ENCODE measurements at regions not wholly inside any gene's neighbourhood (a gene's known extent, or its start where the extent isn't known, plus 50 kb on each side); places are given as distances from the start of the nearest gene placed in this dataset.

- Histone ChIP-seq H3K9ac (ENCODE audit: insufficient read depth, low read length, poor library complexity, severe bottlenecking) (no peak overlapping the region), H3K27me3 (ENCODE audit: control insufficient read depth in 2 of 2, insufficient read depth in 2 of 2, low read length in 2 of 2) (no peaks in the 10 kb centered on the region), H2AFZ (ENCODE audit: insufficient read depth, low read depth, low read length, poor library complexity, severe bottlenecking) (no peak overlapping the region), H3K79me2 (ENCODE audit: insufficient read depth, low read length) (no peaks in the 10 kb centered on the region), H3K36me3 (replicated peaks in 1 of 2; ENCODE audit: control insufficient read depth in 1 of 2, insufficient read depth in 2 of 2, low read length in 2 of 2) (no peaks in the 10 kb centered on the region), H4K20me1 (ENCODE audit: insufficient read depth, low read length) (no peaks in the 10 kb centered on the region), H3K4me3 (replicated peaks in 1 of 3; ENCODE audit: low read depth in 2 of 3, low read length in 3 of 3) (no peak overlapping the region), H3K9me3 (replicated peaks in 1 of 2; ENCODE audit: control insufficient read depth in 1 of 2, insufficient read depth in 1 of 2, low read length in 2 of 2) (peaks cover 0 to 3% of the 10 kb centered on the region in 2 donors), H3K4me2 (replicated peaks; ENCODE audit: extremely low read depth, low read length, poor library complexity, severe bottlenecking) (no peak overlapping the region), H3K4me1 (ENCODE audit: control insufficient read depth in 1 of 2, insufficient read depth in 2 of 2, low read length in 2 of 2) (no peaks in the 10 kb centered on the region), H3K27ac (ENCODE audit: low read depth in 1 of 2, low read length in 2 of 2) (no peak overlapping the region)
- peaks cover 0 to 11% (median 2%) of the 10 kb centered on the region in 7 donors for H3K9me3 Mint-ChIP-seq
- H3K27me3 Mint-ChIP-seq (ENCODE audit: low read depth in 3 of 3): peaks cover 0 to 2% (median 0%) of the 10 kb centered on the region in 3 donors
- no peak overlapping the region for H3K4me3 Mint-ChIP-seq
- TF ChIP-seq, protein P1, sequence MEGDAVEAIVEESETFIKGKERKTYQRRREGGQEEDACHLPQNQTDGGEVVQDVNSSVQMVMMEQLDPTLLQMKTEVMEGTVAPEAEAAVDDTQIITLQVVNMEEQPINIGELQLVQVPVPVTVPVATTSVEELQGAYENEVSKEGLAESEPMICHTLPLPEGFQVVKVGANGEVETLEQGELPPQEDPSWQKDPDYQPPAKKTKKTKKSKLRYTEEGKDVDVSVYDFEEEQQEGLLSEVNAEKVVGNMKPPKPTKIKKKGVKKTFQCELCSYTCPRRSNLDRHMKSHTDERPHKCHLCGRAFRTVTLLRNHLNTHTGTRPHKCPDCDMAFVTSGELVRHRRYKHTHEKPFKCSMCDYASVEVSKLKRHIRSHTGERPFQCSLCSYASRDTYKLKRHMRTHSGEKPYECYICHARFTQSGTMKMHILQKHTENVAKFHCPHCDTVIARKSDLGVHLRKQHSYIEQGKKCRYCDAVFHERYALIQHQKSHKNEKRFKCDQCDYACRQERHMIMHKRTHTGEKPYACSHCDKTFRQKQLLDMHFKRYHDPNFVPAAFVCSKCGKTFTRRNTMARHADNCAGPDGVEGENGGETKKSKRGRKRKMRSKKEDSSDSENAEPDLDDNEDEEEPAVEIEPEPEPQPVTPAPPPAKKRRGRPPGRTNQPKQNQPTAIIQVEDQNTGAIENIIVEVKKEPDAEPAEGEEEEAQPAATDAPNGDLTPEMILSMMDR (IDR thresholded peaks at IDR 0.05): no peak
- H3K27ac Mint-ChIP-seq: no peak overlapping the region
- H3K36me3 Mint-ChIP-seq: no peaks in the 10 kb centered on the region
- intact Hi-C loops (cut with micrococcal nuclease): no loop called here
- no peak for DNase-seq
- no CpG with 5 or more reads among the region's 1 CpG for WGBS (ENCODE audit: insufficient coverage)
- H3K4me1 Mint-ChIP-seq: no peaks in the 10 kb centered on the region
Measured at GRCh38 chr3:25056036-25056755, 371.9 kb upstream of the RARB start.

DNA sequence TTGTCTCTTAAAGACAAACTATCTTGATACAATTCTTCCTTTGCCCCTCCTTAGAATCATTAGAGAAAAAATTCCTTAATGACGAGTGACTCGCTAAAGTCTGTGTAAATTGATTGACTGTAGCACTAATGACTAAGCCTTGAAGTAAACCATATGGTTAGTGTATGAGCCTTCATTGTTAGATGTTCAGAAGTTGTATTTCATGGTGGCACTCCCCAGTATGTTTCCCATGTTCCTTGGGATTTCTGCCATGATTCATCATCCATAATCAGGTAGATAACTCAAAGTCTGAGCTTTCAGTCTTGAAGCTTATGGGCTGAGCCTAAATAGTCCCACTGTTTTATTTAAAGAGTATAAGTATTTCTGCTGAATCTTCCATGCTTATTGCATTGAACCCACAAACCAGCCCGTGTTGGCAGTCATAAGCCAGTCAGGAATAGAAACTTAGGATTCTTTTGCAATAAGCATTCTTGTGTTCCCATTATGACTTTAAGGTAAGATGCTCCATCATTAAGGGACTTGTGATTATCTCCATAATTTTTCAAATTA is 371.2 kb upstream of the RARB start:
- H3K27ac Mint-ChIP-seq: no peak overlapping the region
- intact Hi-C loops (cut with micrococcal nuclease): no loop called here
- Histone ChIP-seq H3K27me3 (ENCODE audit: control insufficient read depth in 2 of 2, insufficient read depth in 2 of 2, low read length in 2 of 2) (no peaks in the 10 kb centered on the region), H3K4me2 (replicated peaks; ENCODE audit: extremely low read depth, low read length, poor library complexity, severe bottlenecking) (no peak overlapping the region), H3K36me3 (replicated peaks in 1 of 2; ENCODE audit: control insufficient read depth in 1 of 2, insufficient read depth in 2 of 2, low read length in 2 of 2) (no peaks in the 10 kb centered on the region), H4K20me1 (ENCODE audit: insufficient read depth, low read length) (no peaks in the 10 kb centered on the region), H3K4me3 (replicated peaks in 1 of 3; ENCODE audit: low read depth in 2 of 3, low read length in 3 of 3) (no peak overlapping the region), H3K27ac (ENCODE audit: low read depth in 1 of 2, low read length in 2 of 2) (no peak overlapping the region), H3K9me3 (replicated peaks in 1 of 2; ENCODE audit: control insufficient read depth in 1 of 2, insufficient read depth in 1 of 2, low read length in 2 of 2) (peaks cover 0 to 3% of the 10 kb centered on the region in 2 donors), H2AFZ (ENCODE audit: insufficient read depth, low read depth, low read length, poor library complexity, severe bottlenecking) (no peak overlapping the region), H3K79me2 (ENCODE audit: insufficient read depth, low read length) (no peaks in the 10 kb centered on the region), H3K9ac (ENCODE audit: insufficient read depth, low read length, poor library complexity, severe bottlenecking) (no peak overlapping the region), H3K4me1 (ENCODE audit: control insufficient read depth in 1 of 2, insufficient read depth in 2 of 2, low read length in 2 of 2) (no peaks in the 10 kb centered on the region)
- H3K36me3 Mint-ChIP-seq: no peaks in the 10 kb centered on the region
- peaks cover 0 to 11% (median 2%) of the 10 kb centered on the region in 7 donors for H3K9me3 Mint-ChIP-seq
- no peak for DNase-seq
- no peaks in the 10 kb centered on the region for H3K4me1 Mint-ChIP-seq
- peaks cover 0 to 2% (median 0%) of the 10 kb centered on the region in 3 donors for H3K27me3 Mint-ChIP-seq (ENCODE audit: low read depth in 3 of 3)
- WGBS (ENCODE audit: insufficient coverage): 100% methylated on average over 1 of the region's 3 CpGs
- no peak overlapping the region for H3K4me3 Mint-ChIP-seq
- TF ChIP-seq, protein P1 (IDR thresholded peaks at IDR 0.05): no peak

Measured in CD14-positive monocyte (primary cell).